GM23338 (cell line): ENCODE measurements at regions not wholly inside any gene's neighbourhood (a gene's known extent, or its start where the extent isn't known, plus 50 kb on each side); places are given as distances from the start of the nearest gene placed in this dataset.

Experiments
- ATAC-seq: fragments of 200-7000 bp; cut with Tn5 transposase; 3 replicates; pipeline ENCODE4 v1.9.1; 2020
- DNase-seq: peaks from one replicate; pipeline ENCODE4 v3.0.0-alpha.2; 2015; ENCODE audit warnings: low spot score
- H2AFZ ChIP-seq: fragments of 200-600 bp; sonication (generic); 2 replicates; pipeline ENCODE4 v1.8.0; 2016; ENCODE audit warnings: antibody characterized with exemption, mild to moderate bottlenecking, moderate library complexity
- H3F3A ChIP-seq: fragments of 200-600 bp; sonication (generic); replicated peaks from 2 replicates; pipeline ENCODE4 v1.8.0; 2017; ENCODE audit warnings: antibody characterized with exemption, mixed run types, low read depth
- H3K27ac ChIP-seq: fragments of 200-600 bp; sonication (generic); 2 replicates; pipeline ENCODE4 v1.6.1; 2016; ENCODE audit warnings: low read depth
- H3K27me3 ChIP-seq: fragments of 200-600 bp; sonication (generic); 2 replicates; pipeline ENCODE4 v1.8.0; 2016; ENCODE audit warnings: mild to moderate bottlenecking, mixed run types, moderate library complexity; ENCODE audit not compliant: insufficient read depth
- H3K36me3 ChIP-seq: fragments of 200-600 bp; sonication (generic); 2 replicates; pipeline ENCODE4 v1.8.0; 2016; ENCODE audit warnings: mild to moderate bottlenecking; ENCODE audit not compliant: insufficient read depth
- H3K4me1 ChIP-seq: fragments of 200-600 bp; sonication (generic); 2 replicates; pipeline ENCODE4 v1.8.0; 2016; ENCODE audit warnings: mild to moderate bottlenecking, moderate library complexity; ENCODE audit not compliant: insufficient read depth
- H3K4me2 ChIP-seq: fragments of 200-600 bp; sonication (generic); 2 replicates; pipeline ENCODE4 v1.7.1; 2017; ENCODE audit warnings: mixed run types
- H3K4me3 ChIP-seq: fragments of 200-600 bp; sonication (generic); 2 replicates; pipeline ENCODE4 v1.6.1; 2016; ENCODE audit warnings: mixed run types
- H3K79me2 ChIP-seq: fragments of 200-600 bp; sonication (generic); replicated peaks from 2 replicates; pipeline ENCODE4 v1.8.0; 2017; ENCODE audit warnings: mild to moderate bottlenecking; ENCODE audit not compliant: insufficient read depth
- H3K9me2 ChIP-seq: fragments of 200-600 bp; sonication (generic); 2 replicates; pipeline ENCODE4 v1.8.0; 2017; ENCODE audit not compliant: insufficient read depth
- H4K20me1 ChIP-seq: fragments of 200-600 bp; sonication (generic); replicated peaks from 2 replicates; pipeline ENCODE4 v1.8.0; 2017; ENCODE audit warnings: mild to moderate bottlenecking; ENCODE audit not compliant: insufficient read depth
- H3K27ac Mint-ChIP-seq: 2 replicates; pipeline ENCODE4 v1.8.0; 2020; ENCODE audit warnings: inconsistent platforms, mild to moderate bottlenecking, moderate library complexity, mixed read lengths
- H3K27me3 Mint-ChIP-seq: 3 replicates; pipeline ENCODE4 v1.8.0; 2022; ENCODE audit warnings: low read depth, mild to moderate bottlenecking, moderate library complexity, mixed read lengths, inconsistent platforms; ENCODE audit not compliant: insufficient read depth, poor library complexity
- H3K36me3 Mint-ChIP-seq: 3 replicates; pipeline ENCODE4 v1.8.0; 2021; ENCODE audit warnings: low read depth, mild to moderate bottlenecking, inconsistent platforms, moderate library complexity, mixed read lengths
- H3K4me1 Mint-ChIP-seq: 3 replicates; pipeline ENCODE4 v1.8.0; 2020; ENCODE audit warnings: mild to moderate bottlenecking, inconsistent platforms, mixed read lengths
- H3K4me3 Mint-ChIP-seq: 3 replicates; pipeline ENCODE4 v1.8.0; 2021; ENCODE audit warnings: moderate library complexity, mild to moderate bottlenecking, inconsistent platforms, mixed read lengths
- H3K9me3 Mint-ChIP-seq: 3 replicates; pipeline ENCODE4 v1.8.0; 2020; ENCODE audit warnings: moderate library complexity, mild to moderate bottlenecking, inconsistent platforms, mixed read lengths
- CREB1 ChIP-seq: fragments of 250-450 bp; sonication (Bioruptor Pico); IDR thresholded peaks from 2 replicates; pipeline ENCODE4 v1.5.0; 2020; ENCODE audit warnings: low read depth, mild to moderate bottlenecking, moderate library complexity
- CTCF ChIP-seq, 2 experiments: fragments of 200-600 bp in 1 of 2; sonication (generic) in 1 of 2; conservative IDR thresholded peaks; 2 replicates each; pipeline versions ENCODE4 v1.5.1 to v1.6.1; 2016 to 2017; ENCODE audit warnings: antibody characterized with exemption in 2 of 2, low read depth in 2 of 2, mild to moderate bottlenecking in 2 of 2, moderate library complexity in 1 of 2
- ETS1 ChIP-seq: IDR thresholded peaks from 2 replicates; pipeline ENCODE4 v1.6.1; 2016; ENCODE audit warnings: antibody characterized with exemption
- EZH2 ChIP-seq: fragments of 200-600 bp; sonication (generic); IDR thresholded peaks from one replicate; pipeline ENCODE4 v1.8.0; 2017; ENCODE audit warnings: antibody characterized with exemption, mild to moderate bottlenecking, low read depth; ENCODE audit not compliant: unreplicated experiment
- EZH2phosphoT487 ChIP-seq: fragments of 200-600 bp; sonication (generic); IDR thresholded peaks from one replicate; pipeline ENCODE4 v1.8.1; 2018; ENCODE audit warnings: antibody characterized with exemption; ENCODE audit not compliant: unreplicated experiment
- JUNB ChIP-seq: IDR thresholded peaks from one replicate; pipeline ENCODE4 v1.6.1; 2016; ENCODE audit warnings: antibody characterized with exemption; ENCODE audit not compliant: unreplicated experiment
- NANOG ChIP-seq: IDR thresholded peaks from 2 replicates; pipeline ENCODE4 v1.6.1; 2016; ENCODE audit warnings: antibody characterized with exemption, borderline replicate concordance
- POLR2AphosphoS5 ChIP-seq: IDR thresholded peaks from 2 replicates; pipeline ENCODE4 v1.6.1; 2016; ENCODE audit warnings: antibody characterized with exemption, low read depth
- STAT1 ChIP-seq: IDR thresholded peaks from one replicate; pipeline ENCODE4 v1.6.1; 2016; ENCODE audit warnings: antibody characterized with exemption; ENCODE audit not compliant: unreplicated experiment
- ZNF114 ChIP-seq: fragments of 250-450 bp; sonication (Bioruptor Pico); IDR thresholded peaks from 2 replicates; pipeline ENCODE4 v1.5.0; 2020; ENCODE audit warnings: mild to moderate bottlenecking, moderate library complexity
- ZNF331 ChIP-seq: fragments of 250-450 bp; sonication (Bioruptor Pico); IDR thresholded peaks from 2 replicates; pipeline ENCODE4 v1.5.0; 2020; ENCODE audit warnings: low read depth, mild to moderate bottlenecking, moderate library complexity
- ZNF462 ChIP-seq: fragments of 250-450 bp; sonication (Bioruptor Pico); IDR thresholded peaks from 2 replicates; pipeline ENCODE4 v1.5.0; 2020; ENCODE audit warnings: mild to moderate bottlenecking, moderate library complexity
- TF ChIP-seq, protein P1 (sequence below): IDR thresholded peaks from one replicate; pipeline ENCODE4 v1.6.1; 2018; ENCODE audit warnings: antibody characterized with exemption; ENCODE audit not compliant: unreplicated experiment

- H3K36me3 ChIP-seq: no peaks in the 10 kb centered on the region
- Mint-ChIP-seq H3K4me3 (no peak overlapping the region), H3K36me3 (no peaks in the 10 kb centered on the region), H3K9me3 (no peaks in the 10 kb centered on the region), H3K27me3 (peaks cover 4% of the 10 kb centered on the region), H3K27ac (no peak overlapping the region), H3K4me1 (no peaks in the 10 kb centered on the region; the same call in 2 of the 3 replicates)
- TF ChIP-seq ZNF114 (CRISPR knock-in tag) (no peak), EZH2 (no peak), NANOG (no peak), EZH2phosphoT487 (no peak), STAT1 (no peak), CTCF (conservative IDR thresholded peaks at IDR 0.05; ENCODE audit: low read depth in 2 of 2) (no peak), ZNF331 (CRISPR knock-in tag) (no peak), ZNF462 (no peak), ETS1 (no peak), JUNB (no peak), POLR2AphosphoS5 (no peak), CREB1 (CRISPR knock-in tag) (no peak)
- TF ChIP-seq, protein P1, sequence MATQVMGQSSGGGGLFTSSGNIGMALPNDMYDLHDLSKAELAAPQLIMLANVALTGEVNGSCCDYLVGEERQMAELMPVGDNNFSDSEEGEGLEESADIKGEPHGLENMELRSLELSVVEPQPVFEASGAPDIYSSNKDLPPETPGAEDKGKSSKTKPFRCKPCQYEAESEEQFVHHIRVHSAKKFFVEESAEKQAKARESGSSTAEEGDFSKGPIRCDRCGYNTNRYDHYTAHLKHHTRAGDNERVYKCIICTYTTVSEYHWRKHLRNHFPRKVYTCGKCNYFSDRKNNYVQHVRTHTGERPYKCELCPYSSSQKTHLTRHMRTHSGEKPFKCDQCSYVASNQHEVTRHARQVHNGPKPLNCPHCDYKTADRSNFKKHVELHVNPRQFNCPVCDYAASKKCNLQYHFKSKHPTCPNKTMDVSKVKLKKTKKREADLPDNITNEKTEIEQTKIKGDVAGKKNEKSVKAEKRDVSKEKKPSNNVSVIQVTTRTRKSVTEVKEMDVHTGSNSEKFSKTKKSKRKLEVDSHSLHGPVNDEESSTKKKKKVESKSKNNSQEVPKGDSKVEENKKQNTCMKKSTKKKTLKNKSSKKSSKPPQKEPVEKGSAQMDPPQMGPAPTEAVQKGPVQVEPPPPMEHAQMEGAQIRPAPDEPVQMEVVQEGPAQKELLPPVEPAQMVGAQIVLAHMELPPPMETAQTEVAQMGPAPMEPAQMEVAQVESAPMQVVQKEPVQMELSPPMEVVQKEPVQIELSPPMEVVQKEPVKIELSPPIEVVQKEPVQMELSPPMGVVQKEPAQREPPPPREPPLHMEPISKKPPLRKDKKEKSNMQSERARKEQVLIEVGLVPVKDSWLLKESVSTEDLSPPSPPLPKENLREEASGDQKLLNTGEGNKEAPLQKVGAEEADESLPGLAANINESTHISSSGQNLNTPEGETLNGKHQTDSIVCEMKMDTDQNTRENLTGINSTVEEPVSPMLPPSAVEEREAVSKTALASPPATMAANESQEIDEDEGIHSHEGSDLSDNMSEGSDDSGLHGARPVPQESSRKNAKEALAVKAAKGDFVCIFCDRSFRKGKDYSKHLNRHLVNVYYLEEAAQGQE: no peak
- H3K4me1 ChIP-seq: no peaks in the 10 kb centered on the region
- H4K20me1 ChIP-seq: no peaks in the 10 kb centered on the region
- no peak overlapping the region for H3K4me2 ChIP-seq
- no peak overlapping the region for H3K27ac ChIP-seq
- H3K27me3 ChIP-seq: no peaks in the 10 kb centered on the region
- no peaks in the 10 kb centered on the region for H3F3A ChIP-seq
- 0 out of 2 replicates have a peak, but pooled peaks cover 16% of the 10 kb centered on the region for H3K9me2 ChIP-seq
- ATAC-seq (peak; percentile 59), DNase-seq (no peak)
- no peak overlapping the region for H3K4me3 ChIP-seq
- H3K79me2 ChIP-seq: no peaks in the 10 kb centered on the region
- no peak overlapping the region for H2AFZ ChIP-seq
These were observed 113.2 kb downstream of the MARCHF4 start for GRCh38 chr2:216259081-216259480.
